CD14-positive monocyte (primary cell): ENCODE measurements at regions not wholly inside any gene's neighbourhood (a gene's known extent, or its start where the extent isn't known, plus 50 kb on each side); places are given as distances from the start of the nearest gene placed in this dataset.

Experiments used
- DNase-seq, 3 donors: peaks; one replicate each; pipeline ENCODE4 v3.0.0-alpha.2; 2011 to 2022
- H2AFZ ChIP-seq: 2 replicates; pipeline ENCODE4 v1.6.0; 2012; ENCODE audit warnings: mild to moderate bottlenecking, low read depth, low read length, inconsistent platforms; ENCODE audit not compliant: insufficient read depth, poor library complexity, severe bottlenecking
- H3K27ac ChIP-seq, 2 donors: 1 replicate in 1 of 2; 2 replicates in 1 of 2; pipeline ENCODE4 v1.5.1; 2012 to 2013; ENCODE audit warnings: low read length in 2 of 2, control low read depth in 1 of 2, inconsistent platforms in 1 of 2, low read depth in 1 of 2, mild to moderate bottlenecking in 1 of 2
- H3K27me3 ChIP-seq, 2 donors: one replicate each; pipeline versions ENCODE4 v1.6.0 to v1.6.1; 2011 to 2013; ENCODE audit warnings: low read length in 2 of 2; ENCODE audit not compliant: control insufficient read depth in 2 of 2, insufficient read depth in 2 of 2
- H3K36me3 ChIP-seq, 2 donors: replicated peaks in 1 of 2; 1 replicate in 1 of 2; 2 replicates in 1 of 2; pipeline versions ENCODE4 v1.5.1 to v1.6.1; 2012 to 2013; ENCODE audit warnings: low read length in 2 of 2, control low read depth in 1 of 2, inconsistent platforms in 1 of 2, mild to moderate bottlenecking in 1 of 2; ENCODE audit not compliant: insufficient read depth in 2 of 2, control insufficient read depth in 1 of 2
- H3K4me1 ChIP-seq, 2 donors: 1 replicate in 1 of 2; 2 replicates in 1 of 2; pipeline versions ENCODE4 v1.5.1 to v1.6.1; 2012 to 2013; ENCODE audit warnings: low read length in 2 of 2, control low read depth in 1 of 2, inconsistent platforms in 1 of 2, mild to moderate bottlenecking in 1 of 2, moderate library complexity in 1 of 2; ENCODE audit not compliant: insufficient read depth in 2 of 2, control insufficient read depth in 1 of 2
- H3K4me2 ChIP-seq: replicated peaks from 2 replicates; pipeline ENCODE3; 2012; ENCODE audit warnings: low read length, moderate library complexity, mild to moderate bottlenecking; ENCODE audit not compliant: poor library complexity, severe bottlenecking; ENCODE audit errors: extremely low read depth
- H3K4me3 ChIP-seq, 3 experiments: fragments of 200-600 bp in 1 of 3; sonication (generic) in 1 of 3; replicated peaks in 1 of 3; 1 replicate in 2 of 3; 2 replicates in 1 of 3; pipeline ENCODE4 v1.5.1; 2011 to 2013; ENCODE audit warnings: low read length in 3 of 3, mild to moderate bottlenecking in 3 of 3, control low read depth in 2 of 3, low read depth in 2 of 3, inconsistent platforms in 1 of 3, moderate library complexity in 1 of 3
- H3K79me2 ChIP-seq: 2 replicates; pipeline ENCODE4 v1.6.0; 2012; ENCODE audit warnings: mild to moderate bottlenecking, control low read depth, inconsistent platforms, low read length, moderate library complexity; ENCODE audit not compliant: insufficient read depth
- H3K9ac ChIP-seq: 2 replicates; pipeline ENCODE4 v1.6.0; 2017; ENCODE audit warnings: low read length, mild to moderate bottlenecking; ENCODE audit not compliant: insufficient read depth, poor library complexity, severe bottlenecking
- H3K9me3 ChIP-seq, 2 donors: replicated peaks in 1 of 2; 1 replicate in 1 of 2; 2 replicates in 1 of 2; pipeline versions ENCODE4 v1.5.1 to v1.6.1; 2012 to 2013; ENCODE audit warnings: low read length in 2 of 2, control low read depth in 1 of 2; ENCODE audit not compliant: control insufficient read depth in 1 of 2, insufficient read depth in 1 of 2
- H4K20me1 ChIP-seq: 2 replicates; pipeline ENCODE4 v1.6.0; 2012; ENCODE audit warnings: mild to moderate bottlenecking, low read length, control low read depth, moderate library complexity; ENCODE audit not compliant: insufficient read depth
- H3K27ac Mint-ChIP-seq, 7 donors: one replicate each; pipeline ENCODE4 v1.8.0; 2020; ENCODE audit warnings: mild to moderate bottlenecking in 7 of 7, mixed read lengths in 7 of 7, moderate library complexity in 6 of 7, inconsistent platforms in 2 of 7
- H3K27me3 Mint-ChIP-seq, 3 donors: one replicate each; pipeline ENCODE4 v1.8.0; 2021 to 2022; ENCODE audit warnings: low read depth in 3 of 3, mild to moderate bottlenecking in 3 of 3, mixed read lengths in 3 of 3, moderate library complexity in 3 of 3, inconsistent platforms in 1 of 3
- H3K36me3 Mint-ChIP-seq, 2 donors: one replicate each; pipeline ENCODE4 v1.8.0; 2020; ENCODE audit warnings: mixed read lengths in 2 of 2, inconsistent platforms in 1 of 2, mild to moderate bottlenecking in 1 of 2
- H3K4me1 Mint-ChIP-seq: one replicate; pipeline ENCODE4 v1.8.0; 2020; ENCODE audit warnings: mild to moderate bottlenecking, mixed read lengths
- H3K4me3 Mint-ChIP-seq, 2 donors: one replicate each; pipeline ENCODE4 v1.8.0; 2020; ENCODE audit warnings: mild to moderate bottlenecking in 2 of 2, mixed read lengths in 2 of 2, moderate library complexity in 1 of 2
- H3K9me3 Mint-ChIP-seq, 7 donors: one replicate each; pipeline ENCODE4 v1.8.0; 2020 to 2022; ENCODE audit warnings: mixed read lengths in 7 of 7, mild to moderate bottlenecking in 6 of 7, moderate library complexity in 6 of 7, inconsistent platforms in 2 of 7
- WGBS: methylation state at CpG from one replicate; pipeline ENCODE4 v1.1.5; 2013; ENCODE audit warnings: missing lambda C conversion rate; ENCODE audit not compliant: insufficient coverage; 5-methylcytosine and 5-hydroxymethylcytosine counted together
- intact Hi-C, 2 donors: fragments of 100-400 bp; cut with micrococcal nuclease; formaldehyde crosslinking; loops; one replicate each; pipeline versions ENCODE4 v1.15.0 to v1.15.1; 2023
- TF ChIP-seq, protein P1 (sequence below): fragments of 200-600 bp; IDR thresholded peaks from one replicate; pipeline ENCODE4 v1.8.0; 2022; ENCODE audit warnings: antibody characterized with exemption, mild to moderate bottlenecking

- Histone ChIP-seq H3K27ac (no peak overlapping the region), H3K27me3 (no peaks in the 10 kb centered on the region), H2AFZ (no peak overlapping the region), H3K79me2 (no peaks in the 10 kb centered on the region), H3K9me3 (no peaks in the 10 kb centered on the region), H3K36me3 (no peaks in the 10 kb centered on the region), H3K4me1 (no peaks in the 10 kb centered on the region), H3K4me2 (no peak overlapping the region), H3K4me3 (no peak overlapping the region), H3K9ac (no peak overlapping the region), H4K20me1 (no peaks in the 10 kb centered on the region)
- Mint-ChIP-seq H3K9me3 (peaks cover 0 to 4% (median 0%) of the 10 kb centered on the region in 7 donors), H3K36me3 (no peaks in the 10 kb centered on the region), H3K4me1 (no peaks in the 10 kb centered on the region), H3K4me3 (no peak overlapping the region), H3K27me3 (peaks cover 2 to 5% (median 4%) of the 10 kb centered on the region in 3 donors), H3K27ac (no peak overlapping the region)
- no CpG with 5 or more reads among the region's 4 CpGs for WGBS
- intact Hi-C loops, result no loop called here
- TF ChIP-seq, protein P1, sequence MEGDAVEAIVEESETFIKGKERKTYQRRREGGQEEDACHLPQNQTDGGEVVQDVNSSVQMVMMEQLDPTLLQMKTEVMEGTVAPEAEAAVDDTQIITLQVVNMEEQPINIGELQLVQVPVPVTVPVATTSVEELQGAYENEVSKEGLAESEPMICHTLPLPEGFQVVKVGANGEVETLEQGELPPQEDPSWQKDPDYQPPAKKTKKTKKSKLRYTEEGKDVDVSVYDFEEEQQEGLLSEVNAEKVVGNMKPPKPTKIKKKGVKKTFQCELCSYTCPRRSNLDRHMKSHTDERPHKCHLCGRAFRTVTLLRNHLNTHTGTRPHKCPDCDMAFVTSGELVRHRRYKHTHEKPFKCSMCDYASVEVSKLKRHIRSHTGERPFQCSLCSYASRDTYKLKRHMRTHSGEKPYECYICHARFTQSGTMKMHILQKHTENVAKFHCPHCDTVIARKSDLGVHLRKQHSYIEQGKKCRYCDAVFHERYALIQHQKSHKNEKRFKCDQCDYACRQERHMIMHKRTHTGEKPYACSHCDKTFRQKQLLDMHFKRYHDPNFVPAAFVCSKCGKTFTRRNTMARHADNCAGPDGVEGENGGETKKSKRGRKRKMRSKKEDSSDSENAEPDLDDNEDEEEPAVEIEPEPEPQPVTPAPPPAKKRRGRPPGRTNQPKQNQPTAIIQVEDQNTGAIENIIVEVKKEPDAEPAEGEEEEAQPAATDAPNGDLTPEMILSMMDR, result no peak
- no peak for DNase-seq
Observed at GRCh38 chr16:24652209-24652712, 77.2 kb upstream of the TNRC6A start.

DNA sequence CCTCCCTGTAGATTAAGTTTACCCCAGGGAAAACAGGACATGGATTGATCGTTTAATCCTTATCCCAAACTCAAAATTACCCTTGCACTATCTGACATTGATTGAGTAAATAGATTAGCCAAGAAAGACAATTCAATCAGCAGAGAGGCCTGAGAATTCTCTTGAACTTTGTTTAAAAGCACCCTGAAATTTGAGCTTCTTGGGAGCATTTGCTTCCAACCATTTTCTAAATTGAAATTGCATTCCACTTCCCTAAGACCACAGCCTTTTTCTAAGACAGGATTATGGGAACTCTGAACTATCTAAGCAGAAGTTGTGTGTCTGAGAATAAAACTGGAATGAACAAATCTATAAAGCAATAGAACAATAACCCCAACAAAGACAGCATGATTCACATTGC, 76.6 kb upstream of the TNRC6A start:
- no peak overlapping the region for H3K4me3 Mint-ChIP-seq
- no peak overlapping the region for H3K27ac Mint-ChIP-seq
- H3K9me3 Mint-ChIP-seq, result peaks cover 0 to 4% (median 0%) of the 10 kb centered on the region in 7 donors
- no peak overlapping the region for H3K4me2 ChIP-seq
- no peaks in the 10 kb centered on the region for H3K9me3 ChIP-seq
- no peaks in the 10 kb centered on the region for H3K36me3 ChIP-seq
- H3K79me2 ChIP-seq, result no peaks in the 10 kb centered on the region
- no peak overlapping the region for H3K4me3 ChIP-seq
- no peak overlapping the region for H3K27ac ChIP-seq
- H3K27me3 ChIP-seq, result no peaks in the 10 kb centered on the region
- no peak overlapping the region for H3K9ac ChIP-seq
- no peaks in the 10 kb centered on the region for H3K4me1 ChIP-seq
- H2AFZ ChIP-seq, result no peak overlapping the region
- no peaks in the 10 kb centered on the region for H4K20me1 ChIP-seq
- no peaks in the 10 kb centered on the region for H3K36me3 Mint-ChIP-seq
- DNase-seq, result no peak
- TF ChIP-seq, protein P1, result no peak
- no CpG with 5 or more reads among the region's 1 CpG for WGBS
- H3K4me1 Mint-ChIP-seq, result no peaks in the 10 kb centered on the region
- intact Hi-C loops, result no loop called here
- H3K27me3 Mint-ChIP-seq, result peaks cover 2 to 6% (median 4%) of the 10 kb centered on the region in 3 donors
